Karpas-422 (cell line): ENCODE measurements at regions not wholly inside any gene's neighbourhood (a gene's known extent, or its start where the extent isn't known, plus 50 kb on each side); places are given as distances from the start of the nearest gene placed in this dataset.

Experiments used
- DNase-seq: peaks from one replicate; pipeline ENCODE4 v3.0.0-alpha.2; 2015
- H2AFZ ChIP-seq: fragments of 200-600 bp; sonication (generic); 2 replicates; pipeline ENCODE4 v1.6.1; 2014; ENCODE audit warnings: antibody characterized with exemption, low read length, mixed read lengths
- H3K27ac ChIP-seq: fragments of 200-600 bp; sonication (generic); 2 replicates; pipeline ENCODE4 v1.5.1; 2014; ENCODE audit warnings: mild to moderate bottlenecking, low read length, moderate library complexity
- H3K27me3 ChIP-seq: fragments of 200-600 bp; sonication (generic); 2 replicates; pipeline ENCODE4 v1.6.1; 2014; ENCODE audit warnings: low read length, mixed read lengths
- H3K36me3 ChIP-seq: fragments of 200-600 bp; sonication (generic); 2 replicates; pipeline ENCODE4 v1.6.1; 2014; ENCODE audit warnings: low read length, mixed read lengths; ENCODE audit not compliant: insufficient read depth
- H3K4me1 ChIP-seq: fragments of 200-600 bp; sonication (generic); 2 replicates; pipeline ENCODE4 v1.6.1; 2014; ENCODE audit warnings: mild to moderate bottlenecking, low read length, mixed read lengths
- H3K4me2 ChIP-seq: fragments of 200-600 bp; sonication (generic); 2 replicates; pipeline ENCODE4 v1.6.1; 2014; ENCODE audit warnings: low read length, low read depth, mild to moderate bottlenecking; ENCODE audit not compliant: poor library complexity, severe bottlenecking
- H3K4me3 ChIP-seq: fragments of 200-600 bp; sonication (generic); 2 replicates; pipeline ENCODE4 v1.5.1; 2014; ENCODE audit warnings: mild to moderate bottlenecking, antibody characterized with exemption, low read length, mixed read lengths
- H3K79me2 ChIP-seq: fragments of 200-600 bp; sonication (generic); 2 replicates; pipeline ENCODE4 v1.6.1; 2014; ENCODE audit warnings: mild to moderate bottlenecking, low read length, mixed read lengths
- H3K9ac ChIP-seq: fragments of 200-600 bp; sonication (generic); 2 replicates; pipeline ENCODE4 v1.6.0; 2014; ENCODE audit warnings: low read length
- H3K9me2 ChIP-seq: fragments of 200-600 bp; sonication (generic), shearing (Covaris generic); replicated peaks from 2 replicates; pipeline ENCODE4 v1.6.0; 2014; ENCODE audit warnings: mild to moderate bottlenecking, low read length, moderate library complexity; ENCODE audit not compliant: insufficient read depth
- H3K9me3 ChIP-seq: fragments of 300-700, 200-600 bp; sonication (generic); 2 replicates; pipeline ENCODE4 v1.6.1; 2014; ENCODE audit warnings: low read length, mixed read lengths
- H4K20me1 ChIP-seq: fragments of 200-600 bp; sonication (generic); 2 replicates; pipeline ENCODE4 v1.6.1; 2014; ENCODE audit warnings: mild to moderate bottlenecking, antibody characterized with exemption, low read length, low read depth; ENCODE audit not compliant: insufficient read depth

DNA sequence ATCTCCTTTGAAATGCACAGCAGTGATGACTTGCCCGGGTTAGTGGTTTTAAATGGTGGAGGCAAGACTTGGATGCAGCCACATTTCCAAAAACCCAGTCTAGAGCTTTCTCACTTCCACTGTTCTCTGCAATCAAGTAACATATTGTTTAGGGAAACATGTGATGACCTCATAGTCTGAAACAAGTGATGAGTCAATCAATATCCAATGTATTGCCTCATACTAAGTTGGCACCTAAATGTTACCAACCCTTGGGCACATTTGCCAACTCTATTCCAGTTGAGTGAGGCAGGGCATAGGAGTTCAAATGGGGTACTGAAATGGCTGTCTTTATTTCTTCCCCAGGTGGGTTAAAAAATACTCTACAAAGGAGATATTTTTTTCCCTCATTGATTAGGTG, 1105.4 kb downstream of the VRK1 start:
- Histone ChIP-seq H4K20me1 (no peaks in the 10 kb centered on the region), H3K27ac (no peak overlapping the region), H3K4me3 (no peak overlapping the region), H3K9ac (no peak overlapping the region), H3K36me3 (no peaks in the 10 kb centered on the region), H3K27me3 (no peaks in the 10 kb centered on the region), H3K9me2 (no peaks in the 10 kb centered on the region), H3K4me2 (no peak overlapping the region), H3K9me3 (peaks cover 8% of the 10 kb centered on the region; the same call in 1 of the 2 replicates), H3K4me1 (no peaks in the 10 kb centered on the region), H3K79me2 (no peaks in the 10 kb centered on the region), H2AFZ (no peak overlapping the region)
- DNase-seq, result no peak

DNA sequence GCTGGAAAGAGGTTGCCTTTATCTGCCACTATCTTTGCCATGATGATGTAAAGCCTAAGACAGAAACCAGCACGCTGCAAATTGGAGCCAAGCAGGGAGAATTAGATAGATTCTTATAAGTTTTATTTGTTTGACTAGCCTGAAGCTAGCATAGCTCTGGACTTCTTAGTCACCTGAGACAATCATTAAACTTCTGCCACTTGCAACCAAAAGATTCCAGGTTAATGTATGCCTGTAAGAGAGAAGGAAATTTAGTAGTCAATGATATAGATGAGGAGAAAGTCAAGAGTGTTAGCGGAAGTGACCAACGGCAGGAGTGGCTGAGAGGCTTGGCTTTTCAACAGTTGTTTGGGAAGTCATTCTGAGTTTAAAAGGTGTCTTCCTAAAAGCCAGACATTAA, 1106.6 kb downstream of the VRK1 start:
- Histone ChIP-seq H3K9ac (no peak overlapping the region), H3K27me3 (no peaks in the 10 kb centered on the region), H3K4me2 (no peak overlapping the region), H4K20me1 (no peaks in the 10 kb centered on the region), H3K9me3 (peaks cover 10% of the 10 kb centered on the region; the same call in 1 of the 2 replicates), H2AFZ (no peak overlapping the region), H3K4me3 (no peak overlapping the region), H3K27ac (no peak overlapping the region), H3K4me1 (no peaks in the 10 kb centered on the region), H3K9me2 (no peaks in the 10 kb centered on the region), H3K36me3 (no peaks in the 10 kb centered on the region), H3K79me2 (no peaks in the 10 kb centered on the region)
- no peak for DNase-seq

DNA sequence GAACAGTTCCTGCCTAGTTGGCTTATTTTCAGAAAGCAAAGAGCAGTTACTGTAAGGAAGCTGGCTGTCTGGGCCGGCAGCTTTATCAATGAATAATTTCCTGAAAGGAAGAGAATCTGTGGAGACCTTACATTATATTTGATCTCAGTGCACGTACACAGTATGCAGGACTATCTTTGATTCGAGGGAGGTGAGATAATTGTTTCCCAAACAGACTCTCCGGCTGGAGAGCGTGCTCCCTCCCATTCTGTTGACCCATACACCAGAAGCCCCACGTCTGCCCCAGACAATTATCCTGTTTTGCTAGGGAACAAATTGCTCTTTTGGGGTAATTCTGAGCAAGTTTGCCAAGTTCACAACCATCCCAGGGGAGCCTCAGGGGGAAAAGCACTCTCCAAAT, 1115.0 kb downstream of the VRK1 start:
- Histone ChIP-seq H4K20me1 (no peaks in the 10 kb centered on the region), H3K9me2 (no peaks in the 10 kb centered on the region), H3K4me2 (no peak overlapping the region), H3K4me3 (no peak overlapping the region), H3K9ac (no peak overlapping the region), H3K36me3 (no peaks in the 10 kb centered on the region), H3K4me1 (no peaks in the 10 kb centered on the region), H3K27ac (no peak overlapping the region), H3K79me2 (no peaks in the 10 kb centered on the region), H3K9me3 (peaks cover 31% of the 10 kb centered on the region), H2AFZ (no peak overlapping the region), H3K27me3 (peaks cover 3% of the 10 kb centered on the region; the same call in 1 of the 2 replicates)
- DNase-seq, result no peak

GRCh38 chr14:97916100-97916499, 1118.9 kb downstream of the VRK1 start:
- Histone ChIP-seq H3K27me3 (peaks cover 3% of the 10 kb centered on the region; the same call in 1 of the 2 replicates), H3K9me2 (no peaks in the 10 kb centered on the region), H3K9ac (no peak overlapping the region), H3K9me3 (peaks cover 38% of the 10 kb centered on the region), H4K20me1 (no peaks in the 10 kb centered on the region), H3K27ac (no peak overlapping the region), H2AFZ (no peak overlapping the region), H3K4me2 (no peak overlapping the region), H3K4me3 (no peak overlapping the region), H3K79me2 (no peaks in the 10 kb centered on the region), H3K36me3 (no peaks in the 10 kb centered on the region), H3K4me1 (no peaks in the 10 kb centered on the region)
- DNase-seq, result no peak

DNA sequence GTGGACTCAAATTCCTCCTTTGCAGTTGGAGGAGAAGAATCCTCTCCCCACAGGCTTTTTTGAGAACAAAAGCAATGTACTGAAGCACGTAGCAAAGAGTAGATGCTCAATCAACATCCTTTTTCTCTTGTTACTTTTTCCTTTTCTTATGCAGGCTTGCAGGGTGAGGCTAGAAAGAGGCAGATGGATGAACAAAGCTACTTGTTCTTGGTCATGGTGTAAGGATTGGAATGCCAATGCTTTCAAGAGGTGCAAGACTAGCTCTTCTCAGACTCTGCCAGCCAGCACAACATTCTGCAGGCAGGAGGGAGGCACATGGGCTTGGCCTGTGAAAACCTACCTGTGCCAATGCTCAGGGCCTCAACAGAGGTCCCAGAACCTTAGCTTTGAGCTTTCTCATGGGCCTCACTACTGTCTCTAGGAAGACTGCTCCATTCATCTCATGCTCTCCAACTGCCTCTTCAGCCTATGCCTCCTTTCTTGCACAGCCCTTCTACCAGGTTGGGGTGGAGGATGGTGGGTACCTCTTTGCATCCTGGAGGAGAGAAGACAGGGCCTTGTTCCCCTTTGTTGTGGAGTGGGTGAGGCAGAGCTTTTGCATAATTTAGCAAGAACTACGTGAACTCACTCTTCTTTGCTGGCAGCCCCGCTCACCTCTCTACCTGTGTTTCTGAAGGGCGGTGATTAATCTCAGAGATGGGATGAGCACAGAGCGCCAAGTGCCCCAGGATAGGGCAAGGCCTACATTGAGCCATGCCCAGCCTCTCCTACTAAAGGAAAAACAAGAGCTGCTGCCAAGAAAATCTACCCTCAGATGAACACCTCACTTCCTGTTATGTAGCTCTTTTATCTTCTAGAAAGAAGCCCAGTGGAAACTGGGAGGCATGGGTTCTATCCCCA, 1119.7 kb downstream of the VRK1 start:
- Histone ChIP-seq H4K20me1 (no peaks in the 10 kb centered on the region), H3K79me2 (no peaks in the 10 kb centered on the region), H3K27me3 (peaks cover 3% of the 10 kb centered on the region; the same call in 1 of the 2 replicates), H3K36me3 (no peaks in the 10 kb centered on the region), H3K27ac (no peak overlapping the region), H3K4me2 (no peak overlapping the region), H3K9me2 (no peaks in the 10 kb centered on the region), H3K4me3 (no peak overlapping the region), H3K9ac (no peak overlapping the region), H2AFZ (no peak overlapping the region), H3K4me1 (no peaks in the 10 kb centered on the region), H3K9me3 (peaks cover 35% of the 10 kb centered on the region)
- DNase-seq, result no peak

- Histone ChIP-seq H4K20me1 (no peaks in the 10 kb centered on the region), H3K9me2 (no peaks in the 10 kb centered on the region), H3K4me3 (no peak overlapping the region), H2AFZ (no peak overlapping the region), H3K27me3 (peaks cover 3% of the 10 kb centered on the region; the same call in 1 of the 2 replicates), H3K4me1 (no peaks in the 10 kb centered on the region), H3K4me2 (no peak overlapping the region), H3K79me2 (no peaks in the 10 kb centered on the region), H3K9me3 (peaks cover 32% of the 10 kb centered on the region), H3K36me3 (no peaks in the 10 kb centered on the region), H3K27ac (no peak overlapping the region), H3K9ac (no peak overlapping the region)
- no peak for DNase-seq
These were observed 1123.0 kb downstream of the VRK1 start for GRCh38 chr14:97920201-97920600.

DNA sequence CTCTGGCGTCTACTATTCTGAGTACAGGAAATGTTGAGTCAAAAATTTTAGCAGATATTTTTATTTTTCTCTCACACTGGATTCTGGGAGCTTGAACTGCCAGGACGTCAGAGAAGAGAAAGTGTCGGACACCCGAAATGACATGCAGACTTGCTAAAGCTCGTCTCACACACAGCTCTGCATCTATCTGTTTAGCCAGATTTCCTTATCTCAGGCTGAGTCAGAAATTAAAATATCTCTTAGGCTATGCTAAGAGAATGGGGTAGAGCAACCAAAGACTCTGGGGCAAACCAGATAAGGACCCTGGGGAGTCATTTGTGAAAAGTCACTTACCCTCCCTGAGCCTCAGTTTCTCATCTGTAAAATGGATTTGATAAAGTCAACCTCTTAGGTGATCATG, 1124.1 kb downstream of the VRK1 start:
- Histone ChIP-seq H3K27ac (no peak overlapping the region), H3K36me3 (no peaks in the 10 kb centered on the region), H3K4me1 (no peaks in the 10 kb centered on the region), H3K4me2 (no peak overlapping the region), H3K79me2 (no peaks in the 10 kb centered on the region), H3K4me3 (no peak overlapping the region), H3K9me2 (no peaks in the 10 kb centered on the region), H4K20me1 (no peaks in the 10 kb centered on the region), H3K27me3 (peaks cover 2% of the 10 kb centered on the region; the same call in 1 of the 2 replicates), H3K9me3 (peaks cover 27% of the 10 kb centered on the region; the same call in 1 of the 2 replicates), H2AFZ (no peak overlapping the region), H3K9ac (no peak overlapping the region)
- no peak for DNase-seq

DNA sequence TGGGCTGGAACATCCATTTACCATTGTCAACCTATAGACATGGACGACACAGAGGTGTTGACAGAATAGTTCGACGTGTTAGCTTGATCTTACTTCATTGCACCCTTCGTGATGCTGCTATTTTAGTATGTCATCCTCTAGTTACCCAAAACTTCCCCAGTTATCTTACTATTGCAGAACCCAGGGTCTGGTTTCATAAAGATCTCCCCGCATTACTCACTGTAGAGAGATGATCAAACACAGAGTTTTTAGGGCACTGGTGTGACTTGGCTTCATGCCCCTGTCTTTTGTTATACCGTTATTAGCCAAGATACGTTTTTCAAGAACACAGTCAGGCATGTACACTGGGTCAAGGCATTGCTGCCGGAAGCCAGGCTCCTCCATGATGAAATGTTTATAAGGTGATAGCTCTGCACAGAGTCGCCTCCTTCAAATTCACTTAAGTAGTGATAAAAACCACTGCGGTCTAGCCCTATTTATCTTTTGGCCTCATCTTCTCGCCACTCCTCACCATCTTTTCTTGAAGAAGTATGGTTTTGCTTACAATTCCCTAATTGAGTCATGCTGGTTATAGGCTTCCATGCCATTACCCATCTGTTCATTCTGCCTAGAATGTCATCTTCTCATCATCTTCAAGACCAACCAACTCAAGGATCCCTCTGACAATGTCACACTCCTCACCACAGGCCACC, 1127.9 kb downstream of the VRK1 start:
- Histone ChIP-seq H3K27me3 (no peaks in the 10 kb centered on the region), H3K36me3 (no peaks in the 10 kb centered on the region), H4K20me1 (no peaks in the 10 kb centered on the region), H3K9me2 (no peaks in the 10 kb centered on the region), H3K79me2 (no peaks in the 10 kb centered on the region), H3K9ac (no peak overlapping the region), H3K4me2 (no peak overlapping the region), H3K9me3 (peaks cover 25% of the 10 kb centered on the region), H2AFZ (no peak overlapping the region), H3K4me1 (no peaks in the 10 kb centered on the region), H3K27ac (no peak overlapping the region), H3K4me3 (no peak overlapping the region)
- no peak for DNase-seq
